ENCODE measurements at regions not wholly inside any gene's neighbourhood (a gene's known extent, or its start where the extent isn't known, plus 50 kb on each side); places are given as distances from the start of the nearest gene placed in this dataset.
"Not testable (repeated sequence)": the region's sequence is repeated elsewhere in the genome, so short reads cannot be mapped to it uniquely, and the experiment has no call there.

- ATAC-seq: not testable (repeated sequence)
Measured at GRCh38 chr7:150110882-150111281, 212.3 kb upstream of the LRRC61 start.

DNA sequence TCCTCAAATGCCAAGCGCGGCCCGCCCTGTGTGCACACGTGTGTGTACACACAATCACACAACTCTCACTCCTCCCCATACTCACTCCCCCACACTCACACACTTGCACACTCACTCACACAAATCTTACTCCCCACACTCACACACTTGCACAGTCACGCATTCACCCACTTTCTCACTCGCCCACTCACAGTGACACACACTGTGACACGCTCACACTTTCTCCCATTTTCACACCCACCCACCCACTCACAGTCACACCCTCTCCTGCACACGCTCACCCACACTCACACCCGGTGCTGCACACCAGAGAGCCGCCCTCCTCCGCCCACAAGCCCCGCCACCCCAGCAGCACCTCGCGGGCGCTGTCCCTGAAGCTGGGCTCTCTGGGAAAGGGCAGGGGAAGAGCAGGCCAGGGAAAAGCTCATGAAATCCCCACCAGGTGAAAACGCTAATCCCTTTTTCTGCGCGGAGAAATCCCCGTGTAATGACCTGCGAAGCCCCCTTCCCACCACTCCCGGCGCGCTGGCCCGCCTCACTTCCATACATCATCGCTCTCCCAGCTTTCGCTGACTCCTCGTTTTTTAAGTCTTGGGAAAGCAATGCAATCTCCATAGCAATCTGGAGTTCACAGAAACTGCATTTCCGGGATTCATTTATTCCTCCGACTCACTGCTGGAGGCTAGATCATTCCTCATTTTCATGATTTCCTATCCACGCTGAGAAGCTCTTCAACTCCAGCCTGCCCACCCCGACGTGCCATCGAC is 211.6 kb upstream of the LRRC61 start:
- not testable (repeated sequence) for ATAC-seq

DNA sequence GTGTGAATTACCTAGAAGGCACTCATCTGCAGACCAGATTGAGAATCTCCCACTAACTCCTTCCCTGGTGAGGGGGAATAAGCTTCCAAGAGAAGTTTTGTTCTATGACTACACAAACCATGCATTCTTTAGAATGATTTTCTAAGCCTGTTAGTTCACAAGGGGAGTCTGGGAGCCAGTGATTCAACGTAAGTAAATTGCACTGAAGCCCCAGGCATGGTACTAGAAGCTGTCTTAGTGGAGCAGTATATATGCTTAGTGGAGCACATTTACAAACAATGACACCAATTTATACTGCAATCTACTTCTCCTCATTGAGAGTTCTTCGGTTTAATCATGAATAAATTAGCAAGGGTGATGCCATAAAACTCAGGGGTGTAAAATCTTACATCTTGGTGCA is 209.9 kb upstream of the LRRC61 start:
- not testable (repeated sequence) for ATAC-seq

DNA sequence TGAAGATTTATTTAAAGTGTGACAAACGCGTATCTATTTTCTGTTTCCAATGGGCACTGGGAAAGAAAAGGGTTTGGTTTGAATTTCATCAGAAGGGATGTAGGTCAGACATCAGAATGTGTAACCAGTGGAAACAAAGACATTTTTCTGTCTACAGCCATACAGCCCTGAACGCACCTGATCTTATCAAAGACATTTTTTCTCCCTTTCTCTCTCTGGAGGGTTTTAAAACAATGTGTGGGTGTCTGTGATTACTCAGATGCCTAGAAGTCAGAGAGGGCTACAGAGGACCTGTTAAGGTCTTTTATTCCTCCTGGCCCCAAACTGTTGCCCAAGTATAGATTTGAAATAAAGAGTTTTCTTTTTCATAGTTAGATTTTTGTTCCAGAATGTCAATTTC is 208.6 kb upstream of the LRRC61 start:
- ATAC-seq: peak; percentile 56

DNA sequence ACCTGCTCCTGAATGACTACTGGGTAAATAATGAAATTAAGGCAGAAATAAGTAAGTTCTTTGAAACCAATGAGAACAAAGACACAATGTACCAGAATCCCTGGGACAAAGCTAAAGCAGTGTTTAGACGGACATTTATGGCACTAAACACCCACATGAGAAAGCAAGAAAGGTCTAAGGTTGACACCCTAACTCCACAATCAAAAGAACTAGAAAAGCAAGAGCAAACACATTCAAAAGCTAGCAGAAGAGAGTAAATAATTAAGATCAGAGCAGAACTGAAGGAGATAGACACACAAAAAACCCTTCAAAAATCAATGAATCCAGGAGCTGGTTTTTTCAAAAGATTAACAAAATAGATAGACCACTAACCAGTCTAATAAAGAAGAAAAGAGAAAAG is 203.2 kb upstream of the LRRC61 start:
- not testable (repeated sequence) for ATAC-seq

- not testable (repeated sequence) for ATAC-seq
Measured at GRCh38 chr7:150125831-150126230, 197.3 kb upstream of the LRRC61 start.

- not testable (repeated sequence) for ATAC-seq
Measured at GRCh38 chr7:150134451-150134850, 188.7 kb upstream of the LRRC61 start.

- not testable (repeated sequence) for ATAC-seq
Measured at GRCh38 chr7:150135620-150136190, 187.4 kb upstream of the LRRC61 start.

DNA sequence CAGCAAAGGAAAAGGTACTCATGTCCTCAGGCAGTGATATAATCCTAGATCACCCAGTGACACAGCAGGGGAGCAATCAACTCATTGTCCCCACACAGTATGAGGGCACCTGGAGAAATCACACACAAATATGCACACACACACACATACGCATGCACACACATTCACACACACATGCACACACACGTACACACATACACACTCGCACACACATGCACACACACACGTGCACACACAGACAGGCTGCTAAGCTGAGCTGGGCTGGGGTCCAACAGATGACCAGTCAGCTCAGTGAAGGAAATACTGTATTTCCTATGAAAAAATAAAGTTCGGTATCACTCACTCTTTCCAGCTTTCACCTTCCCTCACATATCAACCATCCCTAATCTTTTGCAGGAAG is 183.3 kb upstream of the LRRC61 start:
- not testable (repeated sequence) for ATAC-seq

- not testable (repeated sequence) for ATAC-seq
Measured at GRCh38 chr7:150141525-150142345, 181.4 kb upstream of the LRRC61 start.

DNA sequence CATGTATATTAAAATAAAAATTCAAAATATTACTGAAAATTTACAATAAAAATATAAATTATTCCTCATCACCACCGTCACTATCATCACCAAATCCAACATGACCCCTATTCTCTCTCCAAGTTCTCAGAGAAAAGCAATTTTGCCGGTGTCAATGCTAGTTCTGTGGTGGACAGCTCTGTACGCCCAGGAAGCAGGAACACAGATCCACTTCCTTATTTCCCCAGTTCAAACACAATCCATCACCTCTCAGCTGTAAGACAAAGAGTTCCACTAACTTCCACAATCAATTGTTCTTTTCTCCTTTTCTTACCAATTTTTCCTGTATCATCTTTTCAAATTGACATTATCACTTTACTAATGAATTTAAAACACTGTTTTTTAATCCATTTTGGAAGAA is 177.0 kb upstream of the LRRC61 start:
- ATAC-seq: not testable (repeated sequence)

- ATAC-seq: not testable (repeated sequence)
Measured at GRCh38 chr7:150147524-150147923, 175.6 kb upstream of the LRRC61 start.

- ATAC-seq: not testable (repeated sequence)
Measured at GRCh38 chr7:150156015-150156414, 167.1 kb upstream of the LRRC61 start.

DNA sequence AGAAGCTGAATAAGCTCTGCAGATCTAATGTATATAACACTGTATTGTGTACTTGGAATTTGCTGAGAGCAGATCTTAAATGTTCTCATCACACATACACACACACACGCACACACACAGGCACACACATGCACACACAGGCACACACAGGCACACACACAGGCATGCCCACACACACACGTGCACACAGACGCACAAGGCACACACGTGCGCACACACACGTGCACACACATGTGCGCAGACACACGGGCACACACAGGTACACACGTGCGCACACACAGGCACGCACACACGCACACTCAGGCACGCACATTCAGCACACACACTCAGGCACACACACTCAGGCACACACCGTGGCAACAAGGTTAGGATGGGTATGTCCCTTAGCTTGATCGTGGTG is 164.5 kb upstream of the LRRC61 start:
- ATAC-seq: not testable (repeated sequence)

- not testable (repeated sequence) for ATAC-seq
Measured at GRCh38 chr7:150169515-150169914, 153.6 kb upstream of the LRRC61 start.

DNA sequence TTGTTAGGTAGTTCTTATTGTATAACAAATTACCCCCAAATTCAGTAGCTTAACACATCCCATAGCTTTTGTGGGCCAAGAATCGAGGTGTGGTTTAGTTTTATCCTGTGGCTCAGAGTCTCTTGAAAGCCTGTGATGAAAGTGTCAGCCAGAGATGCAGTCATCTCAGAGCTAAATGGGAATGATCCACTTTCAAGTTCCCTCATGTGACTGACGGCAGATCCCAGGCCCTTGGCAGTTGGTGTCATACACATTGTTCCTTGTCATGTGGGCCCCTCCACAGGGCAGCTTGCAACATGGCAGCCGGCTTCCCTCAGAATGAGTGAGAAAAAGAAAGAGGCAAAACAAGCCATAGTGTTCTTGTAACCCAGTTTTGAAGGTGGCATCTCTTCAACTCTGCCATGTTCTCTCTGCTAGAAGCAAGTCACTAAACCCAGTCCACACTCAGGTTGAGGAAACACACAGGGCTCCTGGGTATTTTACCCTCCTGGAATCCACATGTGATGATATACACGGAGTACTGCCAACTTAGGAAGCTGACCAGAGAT is 153.1 kb upstream of the LRRC61 start:
- ATAC-seq: not testable (repeated sequence)

- not testable (repeated sequence) for ATAC-seq
Measured at GRCh38 chr7:150183602-150184001, 139.6 kb upstream of the LRRC61 start.

DNA sequence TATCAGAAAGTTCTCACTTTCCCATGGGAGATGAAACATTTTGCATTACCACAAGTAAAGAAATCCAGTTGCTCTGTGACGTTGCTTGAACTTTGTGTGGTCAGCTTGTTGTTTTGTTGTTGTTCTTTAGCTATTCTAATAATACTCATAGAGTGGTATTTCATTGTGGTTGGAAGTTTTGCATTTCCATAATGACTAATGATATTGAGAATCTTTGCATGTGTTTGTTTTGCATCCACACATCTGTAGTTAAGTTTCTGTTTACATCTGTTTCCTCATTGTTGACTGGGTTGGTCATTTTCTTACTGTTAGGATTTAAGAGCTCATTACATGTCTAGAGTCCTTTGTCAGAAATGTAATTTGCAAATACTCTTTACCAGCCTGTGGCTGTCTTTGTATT is 133.2 kb upstream of the LRRC61 start:
- not testable (repeated sequence) for ATAC-seq

DNA sequence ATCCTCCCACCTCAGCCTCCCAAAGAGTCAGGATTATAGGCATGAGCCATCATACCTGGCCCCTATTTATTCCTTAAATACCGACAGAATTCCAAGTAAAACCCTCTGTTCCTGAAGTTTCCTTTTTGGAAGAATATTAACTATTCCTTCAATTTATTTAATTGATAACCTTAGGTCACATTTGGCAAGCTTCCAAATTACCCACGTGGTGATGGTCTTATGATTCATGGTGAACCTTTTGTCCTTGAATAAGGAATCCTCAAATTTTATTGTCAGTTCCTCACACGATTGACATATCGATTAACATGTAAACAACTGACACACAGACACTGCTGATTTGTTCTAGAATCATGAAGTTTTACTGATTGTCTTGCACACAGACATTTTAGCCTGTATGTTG is 130.6 kb upstream of the LRRC61 start:
- not testable (repeated sequence) for ATAC-seq

GRCh38 chr7:150193866-150194265 is 129.3 kb upstream of the LRRC61 start:
- not testable (repeated sequence) for ATAC-seq
